ENCODE measurements at regions not wholly inside any gene's neighbourhood (a gene's known extent, or its start where the extent isn't known, plus 50 kb on each side); places are given as distances from the start of the nearest gene placed in this dataset.

DNA sequence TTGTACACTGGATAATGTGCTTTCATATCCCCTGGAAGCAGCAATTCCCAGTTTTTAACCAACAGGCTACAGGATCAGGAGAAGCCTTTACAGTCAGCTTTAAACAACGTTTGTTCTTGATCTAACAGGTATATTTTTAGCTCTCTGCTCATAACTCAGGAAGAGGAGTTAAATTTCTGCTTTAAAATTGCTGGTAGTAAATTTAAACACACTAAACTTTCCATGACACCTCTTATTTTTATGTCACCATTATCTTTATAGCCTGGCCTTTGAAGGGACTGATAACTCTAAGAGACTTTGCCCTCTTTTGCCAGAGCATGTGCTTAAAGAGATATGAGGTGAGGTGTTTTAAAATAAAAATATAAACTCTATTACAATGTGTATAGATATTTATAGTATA, 119.6 kb upstream of the BRINP3 start:
- POLR2A ChIA-PET (ENCODE audit: unreplicated experiment): no interaction called here
- Histone ChIP-seq H2AK5ac (ENCODE audit: low read depth, low read length) (no peak overlapping the region), H3K4me2 (ENCODE audit: low read depth, low read length) (no peak overlapping the region), H3K14ac (replicated peaks; ENCODE audit: low read depth, low read length) (no peak overlapping the region), H3K4ac (ENCODE audit: low read depth, low read length) (no peak overlapping the region), H3K4me1 (ENCODE audit: control insufficient read depth, insufficient read depth, low read length) (no peaks in the 10 kb centered on the region), H2BK20ac (ENCODE audit: low read depth, low read length) (no peak overlapping the region), H2BK5ac (ENCODE audit: low read depth, low read length, poor library complexity, severe bottlenecking) (no peak overlapping the region), H3K27me3 (ENCODE audit: control insufficient read depth, insufficient read depth, low read length) (no peaks in the 10 kb centered on the region), H4K8ac (ENCODE audit: low read depth in 2 of 2, low read length in 2 of 2) (no peak overlapping the region), H3K9me3 (ENCODE audit: control insufficient read depth, insufficient read depth, low read length) (no peaks in the 10 kb centered on the region), H4K5ac (ENCODE audit: low read depth, low read length) (no peak overlapping the region), H4K91ac (ENCODE audit: insufficient read depth, low read depth, low read length) (no peak overlapping the region), H3K79me1 (ENCODE audit: low read depth in 1 of 2, low read length in 2 of 2) (no peaks in the 10 kb centered on the region), H4K20me1 (ENCODE audit: insufficient read depth, low read length) (no peaks in the 10 kb centered on the region), H3K4me3 (ENCODE audit: insufficient read depth, low read depth, low read length) (no peak overlapping the region), H3K9ac (ENCODE audit: low read depth, low read length) (no peak overlapping the region), H2AFZ (replicated peaks; ENCODE audit: low read length, poor library complexity) (no peak overlapping the region), H2AK9ac (replicated peaks; ENCODE audit: low read depth, low read length, poor library complexity) (no peak overlapping the region), H3K9me1 (ENCODE audit: insufficient read depth, low read length) (no peaks in the 10 kb centered on the region), H2BK120ac (ENCODE audit: low read depth, low read length) (no peak overlapping the region), H3K18ac (ENCODE audit: low read depth, low read length) (no peak overlapping the region), H3K36me3 (ENCODE audit: control insufficient read depth, insufficient read depth, low read length) (no peaks in the 10 kb centered on the region), H2BK15ac (ENCODE audit: low read depth, low read length) (no peak overlapping the region), H3K56ac (ENCODE audit: extremely low read depth, insufficient read depth, low read length) (no peak overlapping the region), H3K23ac (ENCODE audit: low read depth, low read length) (no peak overlapping the region), H3K27ac (ENCODE audit: insufficient read depth, low read length) (no peak overlapping the region)
- intact Hi-C loops (cut with micrococcal nuclease): no loop called here
- ATAC-seq (ENCODE audit: low read depth): no peak
- CTCF ChIA-PET: no interaction called here
- DNase-seq: no peak
- dilution Hi-C loops (cut with HindIII; ENCODE audit: low sequenced_read_pairs, unreplicated experiment): no loop called here
- no TSS peak for BruUV-seq (replicated peaks)
- in situ Hi-C loops (cut with MboI; ENCODE audit: low sequenced_read_pairs): no loop called here
- no CpG with 5 or more reads among the region's 1 CpG for WGBS, 2 experiments (ENCODE audit: extremely low coverage in 2 of 2, insufficient read length in 1 of 2)
- TF ChIP-seq CHD1 (IDR thresholded peaks at IDR 0.05; ENCODE audit: low read depth, low read length) (no peak), CEBPB (IDR thresholded peaks at IDR 0.05; ENCODE audit: low read depth, low read length) (no peak), NFE2L2 (IDR thresholded peaks at IDR 0.05; ENCODE audit: low read depth, low read length) (no peak), SMC3 (IDR thresholded peaks at IDR 0.05; ENCODE audit: low read depth, low read length) (no peak), BHLHE40 (IDR thresholded peaks at IDR 0.05; ENCODE audit: low read depth, low read length) (no peak), POLR2A (IDR thresholded peaks at IDR 0.05; ENCODE audit: low read depth, low read length) (no peak), RCOR1 (IDR thresholded peaks at IDR 0.05; ENCODE audit: insufficient replicate concordance, low read length) (no peak), RFX5 (IDR thresholded peaks at IDR 0.05; ENCODE audit: low read depth, low read length) (no peak), MAFK (IDR thresholded peaks at IDR 0.05; ENCODE audit: low read depth, low read length) (no peak), RAD21 (IDR thresholded peaks at IDR 0.05; ENCODE audit: low read length) (no peak), MAZ (IDR thresholded peaks at IDR 0.05; ENCODE audit: borderline replicate concordance, low read depth, low read length) (no peak), FOS (IDR thresholded peaks at IDR 0.05; ENCODE audit: low read depth, low read length) (no peak)
- TF ChIP-seq, protein P1, sequence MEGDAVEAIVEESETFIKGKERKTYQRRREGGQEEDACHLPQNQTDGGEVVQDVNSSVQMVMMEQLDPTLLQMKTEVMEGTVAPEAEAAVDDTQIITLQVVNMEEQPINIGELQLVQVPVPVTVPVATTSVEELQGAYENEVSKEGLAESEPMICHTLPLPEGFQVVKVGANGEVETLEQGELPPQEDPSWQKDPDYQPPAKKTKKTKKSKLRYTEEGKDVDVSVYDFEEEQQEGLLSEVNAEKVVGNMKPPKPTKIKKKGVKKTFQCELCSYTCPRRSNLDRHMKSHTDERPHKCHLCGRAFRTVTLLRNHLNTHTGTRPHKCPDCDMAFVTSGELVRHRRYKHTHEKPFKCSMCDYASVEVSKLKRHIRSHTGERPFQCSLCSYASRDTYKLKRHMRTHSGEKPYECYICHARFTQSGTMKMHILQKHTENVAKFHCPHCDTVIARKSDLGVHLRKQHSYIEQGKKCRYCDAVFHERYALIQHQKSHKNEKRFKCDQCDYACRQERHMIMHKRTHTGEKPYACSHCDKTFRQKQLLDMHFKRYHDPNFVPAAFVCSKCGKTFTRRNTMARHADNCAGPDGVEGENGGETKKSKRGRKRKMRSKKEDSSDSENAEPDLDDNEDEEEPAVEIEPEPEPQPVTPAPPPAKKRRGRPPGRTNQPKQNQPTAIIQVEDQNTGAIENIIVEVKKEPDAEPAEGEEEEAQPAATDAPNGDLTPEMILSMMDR (conservative IDR thresholded peaks at IDR 0.05; ENCODE audit: low read depth, low read length): no peak
- TF ChIP-seq, protein P2, sequence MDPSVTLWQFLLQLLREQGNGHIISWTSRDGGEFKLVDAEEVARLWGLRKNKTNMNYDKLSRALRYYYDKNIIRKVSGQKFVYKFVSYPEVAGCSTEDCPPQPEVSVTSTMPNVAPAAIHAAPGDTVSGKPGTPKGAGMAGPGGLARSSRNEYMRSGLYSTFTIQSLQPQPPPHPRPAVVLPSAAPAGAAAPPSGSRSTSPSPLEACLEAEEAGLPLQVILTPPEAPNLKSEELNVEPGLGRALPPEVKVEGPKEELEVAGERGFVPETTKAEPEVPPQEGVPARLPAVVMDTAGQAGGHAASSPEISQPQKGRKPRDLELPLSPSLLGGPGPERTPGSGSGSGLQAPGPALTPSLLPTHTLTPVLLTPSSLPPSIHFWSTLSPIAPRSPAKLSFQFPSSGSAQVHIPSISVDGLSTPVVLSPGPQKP (IDR thresholded peaks at IDR 0.05; ENCODE audit: borderline replicate concordance, low read depth, low read length): no peak
- TF ChIP-seq, protein P3, sequence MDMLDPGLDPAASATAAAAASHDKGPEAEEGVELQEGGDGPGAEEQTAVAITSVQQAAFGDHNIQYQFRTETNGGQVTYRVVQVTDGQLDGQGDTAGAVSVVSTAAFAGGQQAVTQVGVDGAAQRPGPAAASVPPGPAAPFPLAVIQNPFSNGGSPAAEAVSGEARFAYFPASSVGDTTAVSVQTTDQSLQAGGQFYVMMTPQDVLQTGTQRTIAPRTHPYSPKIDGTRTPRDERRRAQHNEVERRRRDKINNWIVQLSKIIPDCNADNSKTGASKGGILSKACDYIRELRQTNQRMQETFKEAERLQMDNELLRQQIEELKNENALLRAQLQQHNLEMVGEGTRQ (IDR thresholded peaks at IDR 0.05; ENCODE audit: low read depth, low read length): no peak

Measured in IMR-90 (cell line).